Mammary epithelial cell (primary cell): ENCODE measurements at regions not wholly inside any gene's neighbourhood (a gene's known extent, or its start where the extent isn't known, plus 50 kb on each side); places are given as distances from the start of the nearest gene placed in this dataset.

ENCODE experiments used
- CTCF ChIP-seq, 2 donors: IDR thresholded peaks in 1 of 2; conservative IDR thresholded peaks in 1 of 2; 2 replicates each; pipeline ENCODE4 v1.5.1; 2011 to 2012; ENCODE audit warnings: inconsistent platforms in 2 of 2, low read length in 2 of 2, mild to moderate bottlenecking in 2 of 2, control low read depth in 1 of 2, low read depth in 1 of 2; ENCODE audit not compliant: insufficient read depth in 1 of 2; ENCODE audit errors: extremely low read depth in 1 of 2
- EZH2 ChIP-seq: IDR thresholded peaks from 2 replicates; pipeline ENCODE4 v1.6.1; 2012; ENCODE audit warnings: low read length, inconsistent platforms, borderline replicate concordance

GRCh38 chr17:55584861-55585260 lies 73.6 kb upstream of the SMIM36 start:
- no peak for TF ChIP-seq CTCF (conservative IDR thresholded peaks at IDR 0.05 in 1 of 2, IDR thresholded peaks at IDR 0.05 in 1 of 2; ENCODE audit: extremely low read depth in 1 of 2, insufficient read depth in 1 of 2, low read depth in 1 of 2, low read length in 2 of 2)
- no peak for TF ChIP-seq EZH2
